Calu3 (cell line): ENCODE measurements at regions not wholly inside any gene's neighbourhood (a gene's known extent, or its start where the extent isn't known, plus 50 kb on each side); places are given as distances from the start of the nearest gene placed in this dataset.

ENCODE experiments used
- BruUV-seq: library from RNA; stranded (reverse); fragments of 400-500 nt; replicated peaks from 2 replicates; lab custom pipeline; 2021; lab: Mats Ljungman, UMichigan
- CTCF ChIA-PET: fragments of 300-600 bp; sonication (Branson Sonifier 250); formaldehyde crosslinking; loops from one replicate; lab custom pipeline; 2022; ENCODE audit warnings: antibody characterized with exemption; lab: Charles Lee
- DNase-seq: peaks from one replicate; pipeline ENCODE4 v3.0.0; 2022
- H3K27ac Mint-ChIP-seq: one replicate; pipeline ENCODE4 v1.8.0; 2022; ENCODE audit warnings: mixed read lengths; ENCODE audit not compliant: unreplicated experiment
- H3K27me3 Mint-ChIP-seq: one replicate; pipeline ENCODE4 v1.8.0; 2022; ENCODE audit warnings: mixed read lengths; ENCODE audit not compliant: unreplicated experiment
- H3K36me3 Mint-ChIP-seq: one replicate; pipeline ENCODE4 v1.8.0; 2022; ENCODE audit warnings: mild to moderate bottlenecking, moderate library complexity, mixed read lengths; ENCODE audit not compliant: insufficient read depth, unreplicated experiment
- H3K4me1 Mint-ChIP-seq: one replicate; pipeline ENCODE4 v1.8.0; 2022; ENCODE audit warnings: mild to moderate bottlenecking, low read depth, mixed read lengths; ENCODE audit not compliant: unreplicated experiment
- H3K4me3 Mint-ChIP-seq: one replicate; pipeline ENCODE4 v1.8.0; 2022; ENCODE audit warnings: mild to moderate bottlenecking, low read depth, moderate library complexity, mixed read lengths; ENCODE audit not compliant: unreplicated experiment
- H3K9me3 Mint-ChIP-seq: one replicate; pipeline ENCODE4 v1.8.0; 2022; ENCODE audit warnings: low read depth, mixed read lengths; ENCODE audit not compliant: unreplicated experiment
- CTCF ChIP-seq: fragments of 200-600 bp; IDR thresholded peaks from one replicate; pipeline ENCODE4 v1.8.0; 2022; ENCODE audit warnings: antibody characterized with exemption; ENCODE audit not compliant: unreplicated experiment
- intact Hi-C: fragments of 100-400 bp; cut with micrococcal nuclease; formaldehyde crosslinking; loops from one replicate; pipeline ENCODE4 v1.10.0; 2022; ENCODE audit not compliant: unreplicated experiment

GRCh38 chr6:150745896-150746295 is 119.6 kb upstream of the MTHFD1L start:
- Mint-ChIP-seq H3K4me3 (no peak overlapping the region), H3K4me1 (peaks cover 19% of the 10 kb centered on the region), H3K9me3 (no peaks in the 10 kb centered on the region), H3K27ac (no peak overlapping the region), H3K36me3 (peaks cover 7% of the 10 kb centered on the region), H3K27me3 (no peaks in the 10 kb centered on the region)
- BruUV-seq: no TSS peak
- intact Hi-C loops: loop anchor here (5.0 kb wide), 1 partner anchor 34 kb away; no protein-coding TSS in a partner anchor
- no peak for TF ChIP-seq CTCF
- CTCF ChIA-PET: no interaction called here
- DNase-seq: no peak

GRCh38 chr6:150747155-150747554 is 118.3 kb upstream of the MTHFD1L start:
- H3K9me3 Mint-ChIP-seq: no peaks in the 10 kb centered on the region
- no peak overlapping the region for H3K4me3 Mint-ChIP-seq
- peaks cover 19% of the 10 kb centered on the region for H3K4me1 Mint-ChIP-seq
- BruUV-seq: no TSS peak
- peaks cover 7% of the 10 kb centered on the region for H3K36me3 Mint-ChIP-seq
- DNase-seq: peak; percentile 23
- TF ChIP-seq CTCF: no peak
- CTCF ChIA-PET: interaction anchor here (1.1 kb wide), 1 partner anchor 67 kb away, joined by 3 read pairs; no protein-coding TSS in a partner anchor
- intact Hi-C loops: loop anchor here (5.0 kb wide), 1 partner anchor 35 kb away; no protein-coding TSS in a partner anchor
- peak overlapping the region; percentile 63 for H3K27ac Mint-ChIP-seq
- H3K27me3 Mint-ChIP-seq: no peaks in the 10 kb centered on the region

GRCh38 chr6:150749091-150749670 is 116.3 kb upstream of the MTHFD1L start:
- intact Hi-C loops: loop anchor here (5.0 kb wide), 1 partner anchor 37 kb away; no protein-coding TSS in a partner anchor
- Mint-ChIP-seq H3K4me1 (peaks cover 19% of the 10 kb centered on the region), H3K27ac (no peak overlapping the region), H3K9me3 (no peaks in the 10 kb centered on the region), H3K4me3 (no peak overlapping the region), H3K27me3 (no peaks in the 10 kb centered on the region), H3K36me3 (peaks cover 7% of the 10 kb centered on the region)
- CTCF ChIA-PET: interaction anchor here (0.6 kb wide), 1 partner anchor 28 kb away, joined by 3 read pairs; no protein-coding TSS in a partner anchor
- TF ChIP-seq CTCF: no peak
- no TSS peak for BruUV-seq
- DNase-seq: no peak

- no peak overlapping the region for H3K27ac Mint-ChIP-seq
- peaks cover 6% of the 10 kb centered on the region for H3K36me3 Mint-ChIP-seq
- CTCF ChIA-PET: interaction anchor here (1.0 kb wide), 1 partner anchor 151 kb away, joined by 3 read pairs; no protein-coding TSS in a partner anchor
- no peak overlapping the region for H3K4me3 Mint-ChIP-seq
- H3K9me3 Mint-ChIP-seq: no peaks in the 10 kb centered on the region
- no TSS peak for BruUV-seq
- H3K4me1 Mint-ChIP-seq: peaks cover 8% of the 10 kb centered on the region
- DNase-seq: peak; percentile 11
- no peaks in the 10 kb centered on the region for H3K27me3 Mint-ChIP-seq
- intact Hi-C loops: no loop called here
- no peak for TF ChIP-seq CTCF
These were observed 114.2 kb upstream of the MTHFD1L start for GRCh38 chr6:150751296-150751695.
